GM19467 (cell line): ENCODE measurements at regions not wholly inside any gene's neighbourhood (a gene's known extent, or its start where the extent isn't known, plus 50 kb on each side); places are given as distances from the start of the nearest gene placed in this dataset.
"Not testable (repeated sequence)": the region's sequence is repeated elsewhere in the genome, so short reads cannot be mapped to it uniquely, and the experiment has no call there.

ENCODE experiments used
- ATAC-seq: cut with Tn5 transposase; IDR thresholded peaks from one replicate; pipeline ENCODE4 v1.9.1; 2021; ENCODE audit warnings: mild to moderate bottlenecking, moderate library complexity; ENCODE audit not compliant: unreplicated experiment

DNA sequence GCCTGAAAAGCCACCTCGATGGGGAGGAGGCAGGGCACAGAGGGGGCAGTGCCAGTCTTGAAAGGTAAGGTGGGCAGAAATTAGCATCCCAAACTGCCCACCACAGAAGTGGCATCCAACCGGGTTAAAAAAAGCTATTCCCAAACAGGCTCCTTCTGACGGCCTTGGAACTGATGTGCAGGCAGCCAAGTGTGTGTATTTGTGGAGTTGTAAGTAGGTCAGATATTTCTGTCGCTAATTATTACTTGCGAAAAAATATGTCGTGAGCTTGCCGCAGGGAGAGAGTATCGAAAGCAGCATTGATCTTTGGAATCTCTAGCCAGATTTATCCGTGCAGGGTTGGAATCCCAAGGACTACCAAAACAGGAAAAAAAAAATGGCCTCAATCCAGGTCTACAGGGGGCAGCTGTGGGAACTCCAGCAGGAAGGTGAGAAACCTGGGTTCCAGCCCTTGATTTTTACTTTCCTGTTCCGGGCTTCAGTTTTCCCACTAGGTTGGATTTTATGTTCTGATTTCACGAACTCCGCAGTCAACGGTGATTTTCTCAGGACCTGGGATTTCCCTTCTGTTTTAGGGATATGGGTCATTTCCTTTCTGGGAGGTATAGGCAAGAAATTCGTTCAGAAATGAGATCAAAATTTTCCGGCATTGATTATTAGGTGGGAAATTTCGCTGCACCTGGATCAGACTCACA, 200.8 kb downstream of the RGS3 start:
- ATAC-seq, result no peak

- no peak for ATAC-seq
Measured at GRCh38 chr9:113665064-113665463, 201.5 kb downstream of the RGS3 start.

DNA sequence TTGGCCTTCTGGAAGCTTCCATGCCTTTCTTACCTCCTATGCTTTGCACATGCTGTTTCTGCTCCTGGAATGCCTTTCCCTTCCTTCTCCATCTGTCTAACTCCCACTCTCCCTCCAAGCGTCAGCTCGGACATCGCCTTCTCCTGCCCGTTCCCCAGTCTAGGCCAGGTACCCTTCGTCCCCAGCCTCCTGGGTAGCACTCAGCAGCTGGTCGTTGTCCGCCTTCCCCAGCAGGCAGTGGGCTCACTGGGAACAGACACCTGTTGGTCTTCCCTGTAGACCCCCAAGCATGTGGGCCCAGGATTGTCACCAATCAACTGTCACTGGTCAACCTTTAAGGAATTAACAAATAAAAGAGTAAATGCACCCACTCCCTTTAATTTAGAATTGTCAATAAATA, 202.2 kb downstream of the RGS3 start:
- no peak for ATAC-seq

GRCh38 chr9:113668061-113668460, 204.5 kb downstream of the RGS3 start:
- ATAC-seq, result no peak

DNA sequence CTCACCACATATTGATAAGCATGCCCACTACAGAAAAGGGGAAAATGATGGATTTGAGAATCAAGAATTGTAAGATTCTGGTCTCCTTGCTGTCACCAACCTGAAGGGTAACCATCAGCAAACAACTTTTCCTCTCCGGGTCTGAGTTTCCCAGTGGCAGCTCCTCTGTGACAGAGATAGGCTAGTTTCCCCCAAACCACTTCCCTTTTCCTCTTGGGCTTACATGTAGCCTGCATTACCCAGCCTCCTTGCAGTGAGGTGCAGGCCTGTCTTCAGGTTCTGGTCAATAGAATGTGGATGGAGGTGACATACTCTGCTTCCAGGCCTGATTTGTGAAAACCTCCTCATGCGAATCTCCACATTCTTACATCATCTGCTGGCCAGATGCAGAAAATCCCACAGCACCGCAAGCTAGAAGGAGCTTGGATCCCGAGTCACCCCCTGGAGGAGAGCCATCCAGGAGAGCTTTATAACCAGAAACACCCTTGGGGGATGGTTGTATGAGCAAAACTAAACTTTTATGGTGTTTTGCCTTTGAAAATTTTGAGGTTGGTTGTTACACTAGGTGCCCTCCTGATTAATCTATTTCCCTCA, 206.1 kb downstream of the RGS3 start:
- ATAC-seq, result no peak

DNA sequence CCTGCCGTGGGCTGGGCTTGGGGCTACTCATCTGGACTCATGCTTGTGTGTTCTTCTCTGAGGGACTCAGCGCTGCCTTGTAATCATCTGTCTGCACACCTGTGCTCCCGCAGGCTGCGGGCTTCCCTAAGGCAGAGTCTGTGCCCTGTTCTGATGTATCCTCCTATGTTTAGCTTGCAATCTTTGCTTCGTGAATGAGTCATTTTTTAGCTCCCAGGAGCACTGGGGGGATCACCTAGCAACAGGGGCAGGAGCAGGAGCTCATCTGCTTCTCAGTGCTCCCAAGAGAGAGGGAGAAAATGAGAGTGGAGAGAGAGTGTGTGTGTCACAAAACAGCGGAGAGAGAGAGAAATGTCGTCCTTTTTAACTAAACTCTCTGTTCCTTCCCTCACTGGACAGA, 202.4 kb upstream of the ZNF618 start:
- no peak for ATAC-seq

GRCh38 chr9:113674436-113674835, 201.7 kb upstream of the ZNF618 start:
- ATAC-seq, result no peak

DNA sequence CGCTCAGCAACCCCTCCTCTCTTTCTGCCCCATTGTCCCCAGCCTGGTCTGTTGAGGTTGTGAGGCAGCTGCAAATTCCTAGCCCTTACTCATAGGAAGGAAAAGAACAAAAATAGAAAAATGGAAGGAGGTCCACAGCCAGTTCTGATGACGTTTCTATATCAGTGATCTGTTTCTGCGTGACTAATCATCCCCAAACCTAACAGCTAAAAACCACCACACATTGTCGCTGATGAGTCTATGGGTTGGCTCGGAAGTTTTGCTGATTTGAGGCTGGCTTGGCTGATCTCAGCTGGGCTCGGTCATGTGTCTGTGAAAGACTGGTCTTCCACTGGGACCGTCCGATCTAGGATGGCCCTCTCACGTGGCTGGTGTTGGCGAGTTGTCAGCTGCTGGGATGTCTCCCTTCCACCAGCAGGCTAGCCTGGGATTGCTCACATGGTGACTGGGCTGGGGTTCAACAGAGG, 200.6 kb upstream of the ZNF618 start:
- ATAC-seq, result no peak

- ATAC-seq, result no peak
Measured at GRCh38 chr9:113677057-113677456, 199.1 kb upstream of the ZNF618 start.

DNA sequence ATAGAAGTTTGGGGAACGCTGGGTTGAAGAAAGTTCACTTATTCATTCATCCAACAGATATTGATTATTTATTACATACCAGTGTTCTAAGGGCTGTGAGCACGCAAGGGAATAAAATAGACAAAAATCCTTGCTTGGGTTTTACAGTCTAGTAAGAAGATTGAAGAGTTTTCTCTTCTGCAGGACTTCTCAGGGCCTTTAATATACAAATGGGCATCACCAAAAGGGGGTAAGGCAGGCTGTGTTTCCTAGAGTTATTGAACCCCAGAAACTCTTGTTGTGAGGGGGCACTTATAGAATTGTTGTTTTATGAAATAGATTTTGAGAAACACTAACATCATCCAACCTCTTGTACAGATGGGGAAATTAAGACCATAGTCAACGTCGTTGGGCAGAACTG, 198.5 kb upstream of the ZNF618 start:
- ATAC-seq, result no peak

DNA sequence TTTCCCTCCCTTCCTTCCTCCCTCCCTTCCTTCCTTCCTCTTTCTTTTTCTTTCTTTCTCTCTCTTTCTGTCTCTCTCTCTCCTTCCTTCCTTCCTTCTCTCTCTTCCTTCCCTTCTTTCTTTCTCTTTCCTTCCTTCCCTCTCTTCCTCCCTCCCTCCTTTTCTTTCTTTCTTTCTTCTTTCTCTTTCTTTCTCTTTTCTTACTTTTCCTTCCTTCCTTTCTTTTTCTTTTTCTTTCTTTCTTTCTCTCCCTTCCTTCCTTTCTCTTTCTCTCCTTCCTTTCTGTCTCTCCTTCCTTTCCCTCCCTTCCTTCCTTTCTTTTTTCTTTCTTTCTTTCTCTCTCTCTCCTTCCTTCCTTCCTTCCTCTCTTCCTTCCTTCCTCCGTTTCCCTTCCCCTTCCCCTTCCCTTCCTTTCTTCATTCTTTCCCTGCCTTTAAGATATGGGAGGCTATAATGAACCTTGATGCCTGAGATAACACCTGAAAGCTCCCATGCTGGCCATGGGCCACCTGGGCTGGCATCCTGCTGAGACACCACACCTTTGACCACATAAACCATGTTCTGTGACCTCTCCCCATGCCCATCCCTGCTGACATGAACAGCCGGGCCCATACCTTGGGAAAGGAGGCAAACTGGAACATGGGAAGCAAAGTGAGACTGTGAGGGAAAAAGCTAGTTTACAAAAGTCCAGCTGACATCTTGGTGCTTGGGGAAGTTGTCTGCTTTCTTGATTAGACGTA, 197.8 kb upstream of the ZNF618 start:
- no peak for ATAC-seq

DNA sequence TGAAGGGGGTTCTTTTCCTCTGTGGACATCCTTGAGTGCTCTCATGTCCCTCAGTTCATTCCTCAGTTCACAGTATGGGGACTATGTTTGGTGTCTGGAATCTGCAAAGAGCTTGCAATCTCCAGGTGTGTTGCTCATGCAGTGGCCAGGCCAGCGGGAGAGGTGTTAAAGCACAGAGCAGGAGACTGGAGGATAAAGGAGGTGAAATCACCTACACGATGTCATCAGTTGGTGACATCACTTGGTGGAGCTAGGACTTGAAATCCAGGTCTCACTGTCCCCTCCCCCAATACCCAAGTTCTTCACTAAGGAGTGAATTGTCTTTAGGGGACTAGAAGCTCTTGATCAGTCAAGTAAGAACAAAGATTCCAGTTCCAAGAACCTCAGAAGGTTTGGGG, 197.3 kb upstream of the ZNF618 start:
- no peak for ATAC-seq

GRCh38 chr9:113682297-113682771, 193.8 kb upstream of the ZNF618 start:
- ATAC-seq, result no peak

- not testable (repeated sequence) for ATAC-seq
Measured at GRCh38 chr9:113685636-113686035, 190.5 kb upstream of the ZNF618 start.

DNA sequence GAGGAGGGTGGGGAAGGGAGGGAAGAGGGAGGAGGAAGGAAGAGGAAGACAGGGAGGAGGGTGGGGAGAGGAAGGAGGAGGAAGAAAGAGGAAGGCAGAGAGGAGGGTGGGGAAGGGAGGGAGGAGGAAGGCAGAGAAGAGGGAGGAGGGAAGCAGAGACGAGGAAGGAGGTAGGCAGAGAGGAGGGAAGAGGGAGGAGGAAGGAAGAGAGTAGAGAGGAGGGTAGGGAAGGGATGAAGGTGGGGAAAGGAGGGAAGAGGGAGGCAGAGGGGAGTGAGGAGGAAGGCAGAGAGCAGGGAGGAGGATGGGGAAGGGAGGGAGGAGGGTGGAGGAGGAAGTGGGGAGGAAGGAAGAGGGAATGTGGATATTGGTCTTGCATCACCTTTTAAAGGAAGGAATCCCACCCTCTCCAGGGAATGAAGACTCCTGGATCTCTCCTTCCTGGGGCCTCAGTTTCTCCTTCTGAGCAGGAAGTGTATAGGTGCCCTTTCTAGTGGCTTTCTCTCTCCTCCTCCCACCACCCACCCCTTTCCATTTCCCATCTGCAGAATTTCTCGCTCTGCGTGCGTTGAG, 188.9 kb upstream of the ZNF618 start:
- no peak for ATAC-seq

DNA sequence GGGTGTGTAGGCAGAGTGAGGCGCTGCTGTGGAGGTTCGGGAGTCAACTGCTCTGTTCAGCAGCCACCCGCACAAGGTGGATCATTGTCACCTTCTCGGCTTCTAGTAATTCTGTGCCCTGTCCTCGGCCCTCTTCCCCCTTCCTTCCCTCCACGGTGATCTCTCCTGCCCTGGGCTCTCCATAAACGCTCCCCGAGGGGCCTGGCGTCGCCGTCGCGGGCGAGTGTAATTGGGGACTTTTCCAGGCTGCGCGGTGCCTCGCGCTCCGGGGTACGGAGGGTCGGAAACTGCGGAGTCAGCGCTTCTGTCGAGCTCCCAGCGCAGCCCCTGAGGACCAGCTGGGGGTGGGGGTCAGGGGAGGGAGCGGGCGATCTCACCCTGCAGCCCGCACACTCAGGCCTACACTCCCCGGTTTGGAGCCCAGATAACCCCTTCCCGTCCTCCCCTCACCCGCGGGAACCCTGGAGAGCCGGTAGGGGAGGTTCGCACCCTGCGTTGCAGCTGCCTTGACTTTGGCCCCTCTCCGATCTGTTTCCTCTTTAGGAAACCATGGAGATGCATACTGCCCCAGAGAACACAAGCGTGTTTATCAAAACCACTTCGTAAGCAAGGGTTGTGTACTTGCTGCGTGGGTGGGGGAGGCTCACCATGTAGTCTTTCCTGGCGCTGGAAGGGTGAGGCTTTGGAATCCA, 188.3 kb upstream of the ZNF618 start:
- no peak for ATAC-seq

DNA sequence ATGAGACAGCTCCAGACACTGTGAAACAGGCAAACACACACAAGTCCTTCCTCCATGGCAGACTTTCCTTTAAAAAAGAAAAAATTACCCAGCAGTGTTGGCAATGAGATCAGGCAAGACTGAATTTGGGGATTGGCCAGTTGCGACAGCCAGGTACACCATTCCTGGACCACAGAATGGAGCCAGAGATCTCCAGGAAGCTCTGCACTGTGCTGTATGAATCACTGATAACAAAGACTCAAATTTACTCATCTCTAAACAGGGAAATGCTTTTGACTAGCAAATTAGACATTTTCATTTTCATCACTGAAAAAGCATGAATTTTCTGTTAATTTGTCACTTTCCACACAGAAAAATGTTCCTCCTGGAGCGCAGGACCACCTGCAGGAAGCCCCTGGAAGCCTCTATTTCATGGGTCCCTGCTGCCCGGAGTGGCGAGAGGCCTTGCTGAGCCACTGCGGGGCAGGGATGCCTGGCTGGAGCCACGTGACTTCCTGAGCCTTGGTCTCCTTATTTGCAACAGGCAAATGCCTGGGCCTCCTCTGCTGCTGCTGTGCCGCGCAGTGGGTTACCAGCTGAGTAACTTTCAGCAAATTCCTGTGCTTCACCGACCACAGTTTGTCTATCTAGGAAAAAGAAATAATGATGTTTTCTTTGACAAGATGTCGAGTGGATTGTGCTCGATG, 185.9 kb upstream of the ZNF618 start:
- ATAC-seq, result no peak

- no peak for ATAC-seq
Measured at GRCh38 chr9:113692256-113692655, 183.9 kb upstream of the ZNF618 start.

GRCh38 chr9:113694912-113695311, 181.2 kb upstream of the ZNF618 start:
- no peak for ATAC-seq

DNA sequence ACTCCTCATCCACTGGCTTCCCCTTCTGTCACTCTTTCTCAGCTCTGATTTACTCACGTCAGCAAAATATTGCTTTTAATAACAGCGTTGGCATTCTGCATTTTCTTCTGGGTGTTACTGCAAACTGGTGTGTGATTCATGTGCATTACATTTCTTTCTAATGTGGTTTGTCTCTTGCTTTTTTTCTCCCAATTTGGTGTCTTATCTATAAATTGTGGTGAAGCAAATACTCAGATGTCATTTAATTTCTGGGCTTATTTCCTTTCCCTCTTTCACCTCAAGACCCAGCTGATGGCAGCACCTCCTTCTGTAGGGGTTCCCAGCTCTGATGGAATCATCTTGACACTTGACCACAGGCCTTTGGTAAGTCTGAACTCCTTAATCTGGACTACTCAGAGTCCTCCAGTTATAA, 180.7 kb upstream of the ZNF618 start:
- ATAC-seq, result no peak
